ENCODE measurements at regions not wholly inside any gene's neighbourhood (a gene's known extent, or its start where the extent isn't known, plus 50 kb on each side); places are given as distances from the start of the nearest gene placed in this dataset.

DNA sequence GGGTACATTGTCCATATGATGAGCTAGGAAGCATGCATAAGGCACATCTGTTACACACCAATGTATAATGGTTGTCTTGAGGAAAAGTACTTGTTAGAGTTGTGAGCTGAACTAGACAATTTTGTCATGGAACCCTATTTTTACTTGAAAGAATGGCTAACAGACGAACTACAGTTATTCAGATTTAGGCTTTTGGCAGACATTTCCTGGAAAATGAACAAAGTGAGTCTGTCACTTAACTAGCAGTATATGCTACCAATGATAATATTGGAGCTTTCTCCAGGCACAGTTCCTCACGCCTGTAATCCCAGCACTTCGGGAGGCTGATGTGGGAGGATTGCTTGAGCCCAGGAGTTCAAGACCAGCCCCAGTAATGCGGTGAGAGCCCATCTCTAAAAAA, 61.9 kb upstream of the SLC25A43 start:
- TF ChIP-seq, protein P1, sequence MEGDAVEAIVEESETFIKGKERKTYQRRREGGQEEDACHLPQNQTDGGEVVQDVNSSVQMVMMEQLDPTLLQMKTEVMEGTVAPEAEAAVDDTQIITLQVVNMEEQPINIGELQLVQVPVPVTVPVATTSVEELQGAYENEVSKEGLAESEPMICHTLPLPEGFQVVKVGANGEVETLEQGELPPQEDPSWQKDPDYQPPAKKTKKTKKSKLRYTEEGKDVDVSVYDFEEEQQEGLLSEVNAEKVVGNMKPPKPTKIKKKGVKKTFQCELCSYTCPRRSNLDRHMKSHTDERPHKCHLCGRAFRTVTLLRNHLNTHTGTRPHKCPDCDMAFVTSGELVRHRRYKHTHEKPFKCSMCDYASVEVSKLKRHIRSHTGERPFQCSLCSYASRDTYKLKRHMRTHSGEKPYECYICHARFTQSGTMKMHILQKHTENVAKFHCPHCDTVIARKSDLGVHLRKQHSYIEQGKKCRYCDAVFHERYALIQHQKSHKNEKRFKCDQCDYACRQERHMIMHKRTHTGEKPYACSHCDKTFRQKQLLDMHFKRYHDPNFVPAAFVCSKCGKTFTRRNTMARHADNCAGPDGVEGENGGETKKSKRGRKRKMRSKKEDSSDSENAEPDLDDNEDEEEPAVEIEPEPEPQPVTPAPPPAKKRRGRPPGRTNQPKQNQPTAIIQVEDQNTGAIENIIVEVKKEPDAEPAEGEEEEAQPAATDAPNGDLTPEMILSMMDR (conservative IDR thresholded peaks at IDR 0.05; ENCODE audit: low read length) = no peak
- TF ChIP-seq EZH2phosphoT487 (IDR thresholded peaks at IDR 0.05; ENCODE audit: borderline replicate concordance) = no peak
